Lower leg skin (tissue), 3 donors: ENCODE measurements at regions not wholly inside any gene's neighbourhood (a gene's known extent, or its start where the extent isn't known, plus 50 kb on each side); places are given as distances from the start of the nearest gene placed in this dataset.

Experiments
- CTCF ChIP-seq, 3 donors: fragments of 450-650 bp; IDR thresholded peaks; one replicate each; pipeline ENCODE4 v1.5.1; 2016; ENCODE audit warnings: antibody characterized with exemption in 3 of 3, mild to moderate bottlenecking in 3 of 3, moderate library complexity in 2 of 3
- POLR2A ChIP-seq, 2 donors: fragments of 450-650 bp; IDR thresholded peaks; one replicate each; pipeline ENCODE4 v1.6.1; 2016 to 2017; ENCODE audit warnings: antibody characterized with exemption in 2 of 2, mild to moderate bottlenecking in 1 of 2, moderate library complexity in 1 of 2

GRCh38 chr12:19642345-19642744 lies 203.1 kb downstream of the AEBP2 start:
- TF ChIP-seq CTCF (IDR thresholded peaks at IDR 0.05) = no peak
- TF ChIP-seq POLR2A (IDR thresholded peaks at IDR 0.05) = no peak
